HEK293 (cell line): ENCODE measurements at regions not wholly inside any gene's neighbourhood (a gene's known extent, or its start where the extent isn't known, plus 50 kb on each side); places are given as distances from the start of the nearest gene placed in this dataset.
A peak's percentile ranks its signal among the peaks of the same experiment; 100 is the strongest.

Experiments
- ELK4 ChIP-seq: IDR thresholded peaks from 2 replicates; pipeline ENCODE4 v1.6.1; 2011; ENCODE audit warnings: mild to moderate bottlenecking, low read depth, low read length, borderline replicate concordance
- GLI4 ChIP-seq: fragments of 450-650 bp; formaldehyde crosslinking; IDR thresholded peaks from 2 replicates; pipeline ENCODE4 v1.5.1; 2016; ENCODE audit warnings: missing biosample characterization, missing genetic modification characterization
- HIC1 ChIP-seq: fragments of 450-650 bp; formaldehyde crosslinking; IDR thresholded peaks from 2 replicates; pipeline ENCODE4 v1.5.1; 2016; ENCODE audit warnings: missing biosample characterization, missing genetic modification characterization
- IKZF3 ChIP-seq: fragments of 450-650 bp; IDR thresholded peaks from 2 replicates; pipeline ENCODE4 v1.5.0; 2018; ENCODE audit warnings: missing biosample characterization, mild to moderate bottlenecking, missing genetic modification characterization, moderate library complexity
- INSM2 ChIP-seq: fragments of 450-650 bp; formaldehyde crosslinking; IDR thresholded peaks from 2 replicates; pipeline ENCODE4 v1.5.1; 2016; ENCODE audit warnings: missing biosample characterization, missing genetic modification characterization
- KLF8 ChIP-seq: fragments of 450-650 bp; formaldehyde crosslinking; IDR thresholded peaks from 2 replicates; pipeline ENCODE4 v1.5.1; 2016; ENCODE audit warnings: missing biosample characterization, missing genetic modification characterization
- OVOL3 ChIP-seq: fragments of 450-650 bp; formaldehyde crosslinking; IDR thresholded peaks from 2 replicates; pipeline ENCODE4 v1.5.1; 2016; ENCODE audit warnings: missing biosample characterization, missing genetic modification characterization
- PRDM10 ChIP-seq: fragments of 450-650 bp; formaldehyde crosslinking; IDR thresholded peaks from 2 replicates; pipeline ENCODE4 v1.5.1; 2016; ENCODE audit warnings: missing biosample characterization, missing genetic modification characterization
- PRDM6 ChIP-seq: fragments of 450-650 bp; formaldehyde crosslinking; IDR thresholded peaks from 2 replicates; pipeline ENCODE4 v1.5.1; 2017; ENCODE audit warnings: missing biosample characterization, missing genetic modification characterization
- SETDB1 ChIP-seq: IDR thresholded peaks from one replicate; pipeline ENCODE4 v1.6.1; 2017; ENCODE audit warnings: mild to moderate bottlenecking, low read length, moderate library complexity, mixed read lengths; ENCODE audit not compliant: insufficient read length
- WT1 ChIP-seq: fragments of 450-650 bp; formaldehyde crosslinking; IDR thresholded peaks from 2 replicates; pipeline ENCODE4 v1.5.1; 2016; ENCODE audit warnings: missing biosample characterization, missing genetic modification characterization
- ZEB2 ChIP-seq: fragments of 450-650 bp; formaldehyde crosslinking; IDR thresholded peaks from 2 replicates; pipeline ENCODE4 v1.5.1; 2016; ENCODE audit warnings: missing biosample characterization, missing genetic modification characterization
- ZNF175 ChIP-seq: fragments of 450-650 bp; formaldehyde crosslinking; IDR thresholded peaks from 2 replicates; pipeline ENCODE4 v1.5.1; 2016; ENCODE audit warnings: missing biosample characterization, missing genetic modification characterization
- ZNF184 ChIP-seq: fragments of 450-650 bp; IDR thresholded peaks from 2 replicates; pipeline ENCODE4 v1.5.1; 2018; ENCODE audit warnings: missing biosample characterization, mild to moderate bottlenecking, missing genetic modification characterization
- ZNF19 ChIP-seq: fragments of 450-650 bp; formaldehyde crosslinking; IDR thresholded peaks from 2 replicates; pipeline ENCODE4; 2016; ENCODE audit warnings: missing biosample characterization, missing genetic modification characterization, low read depth
- ZNF335 ChIP-seq: fragments of 450-650 bp; formaldehyde crosslinking; conservative IDR thresholded peaks from 2 replicates; pipeline ENCODE4 v1.5.1; 2016; ENCODE audit warnings: missing biosample characterization, missing genetic modification characterization
- ZNF350 ChIP-seq: fragments of 450-650 bp; formaldehyde crosslinking; IDR thresholded peaks from 2 replicates; pipeline ENCODE4 v1.5.0; 2017; ENCODE audit warnings: missing biosample characterization, mild to moderate bottlenecking, missing genetic modification characterization
- ZNF366 ChIP-seq: fragments of 450-650 bp; formaldehyde crosslinking; conservative IDR thresholded peaks from 2 replicates; pipeline ENCODE4 v1.5.1; 2016; ENCODE audit warnings: missing biosample characterization, missing genetic modification characterization
- ZNF37A ChIP-seq: fragments of 450-650 bp; IDR thresholded peaks from 2 replicates; pipeline ENCODE4 v1.5.1; 2018; ENCODE audit warnings: missing biosample characterization, missing genetic modification characterization
- ZNF391 ChIP-seq: fragments of 450-650 bp; formaldehyde crosslinking; IDR thresholded peaks from 2 replicates; pipeline ENCODE4 v1.5.1; 2016; ENCODE audit warnings: low read depth, missing biosample characterization, missing genetic modification characterization, borderline replicate concordance
- ZNF394 ChIP-seq: fragments of 450-650 bp; formaldehyde crosslinking; IDR thresholded peaks from 2 replicates; pipeline ENCODE4 v1.5.1; 2016; ENCODE audit warnings: missing biosample characterization, missing genetic modification characterization, mild to moderate bottlenecking, moderate library complexity, borderline replicate concordance
- ZNF514 ChIP-seq: fragments of 450-650 bp; formaldehyde crosslinking; IDR thresholded peaks from 2 replicates; pipeline ENCODE4 v1.5.1; 2016; ENCODE audit warnings: missing biosample characterization, missing genetic modification characterization
- ZNF600 ChIP-seq: fragments of 450-650 bp; formaldehyde crosslinking; IDR thresholded peaks from 2 replicates; pipeline ENCODE4 v1.5.1; 2016; ENCODE audit warnings: missing biosample characterization, missing genetic modification characterization
- ZNF629 ChIP-seq: fragments of 450-650 bp; formaldehyde crosslinking; IDR thresholded peaks from 2 replicates; pipeline ENCODE4 v1.5.1; 2017; ENCODE audit warnings: missing biosample characterization, missing genetic modification characterization
- ZNF639 ChIP-seq: fragments of 450-650 bp; formaldehyde crosslinking; IDR thresholded peaks from 2 replicates; pipeline ENCODE4 v1.5.1; 2016; ENCODE audit warnings: missing biosample characterization, missing genetic modification characterization
- ZNF692 ChIP-seq: fragments of 450-650 bp; formaldehyde crosslinking; IDR thresholded peaks from 2 replicates; pipeline ENCODE4 v1.5.1; 2016; ENCODE audit warnings: missing biosample characterization, missing genetic modification characterization
- ZXDB ChIP-seq: fragments of 450-650 bp; formaldehyde crosslinking; IDR thresholded peaks from 2 replicates; pipeline ENCODE4 v1.5.1; 2016; ENCODE audit warnings: missing biosample characterization, missing genetic modification characterization

GRCh38 chr4:181761156-181761555 is 482.0 kb upstream of the TENM3 start (continued):
- TF ChIP-seq IKZF3 (tag by site-specific recombination) (0 out of 2 replicates have a peak, but pooled peaks have one; percentile 46), KLF8 (tag by site-specific recombination) (no peak), ZNF514 (tag by site-specific recombination) (no peak), ZNF335 (tag by site-specific recombination) (0 out of 2 replicates have a peak, but pooled peaks have one; percentile 18), ZNF629 (tag by site-specific recombination) (peak; percentile 67), WT1 (tag by site-specific recombination) (no peak), ZNF639 (tag by site-specific recombination) (peak; percentile 40; the same call in 1 of the 2 replicates), ZXDB (tag by site-specific recombination) (peak; percentile 56; the same call in 1 of the 2 replicates), GLI4 (tag by site-specific recombination) (no peak), ZNF394 (tag by site-specific recombination) (no peak), ZEB2 (tag by site-specific recombination) (peak; percentile 80), PRDM6 (tag by site-specific recombination) (peak; percentile 70; the same call in 1 of the 2 replicates), ZNF184 (no peak), ZNF175 (tag by site-specific recombination) (no peak), INSM2 (tag by site-specific recombination) (0 out of 2 replicates have a peak, but pooled peaks have one; percentile 42), SETDB1 (no peak), ZNF391 (tag by site-specific recombination) (no peak), ZNF37A (tag by site-specific recombination) (no peak), ELK4 (no peak), ZNF350 (tag by site-specific recombination) (no peak), OVOL3 (tag by site-specific recombination) (peak; percentile 15; the same call in 1 of the 2 replicates), PRDM10 (tag by site-specific recombination) (0 out of 2 replicates have a peak, but pooled peaks have one; percentile 11), ZNF600 (tag by site-specific recombination) (no peak), ZNF19 (tag by site-specific recombination) (0 out of 2 replicates have a peak, but pooled peaks have one; percentile 25), HIC1 (tag by site-specific recombination) (0 out of 2 replicates have a peak, but pooled peaks have one; percentile 57), ZNF366 (tag by site-specific recombination) (0 out of 2 replicates have a peak, but pooled peaks have one; percentile 13), ZNF692 (tag by site-specific recombination) (peak; percentile 36; the same call in 1 of the 2 replicates)
